RWPE2 (cell line): ENCODE measurements at regions not wholly inside any gene's neighbourhood (a gene's known extent, or its start where the extent isn't known, plus 50 kb on each side); places are given as distances from the start of the nearest gene placed in this dataset.

ENCODE experiments used
- ATAC-seq: fragments of 200-7000 bp; cut with Tn5 transposase; 3 replicates; pipeline ENCODE4 v1.9.1; 2021; ENCODE audit warnings: low read depth
- DNase-seq: peaks from one replicate; pipeline ENCODE4 v3.0.0-alpha.2; 2020; ENCODE audit warnings: low spot score
- H3K27ac ChIP-seq: fragments of 450-650 bp; 2 replicates; pipeline ENCODE4 v1.5.1; 2017; ENCODE audit warnings: mild to moderate bottlenecking; ENCODE audit not compliant: poor library complexity, severe bottlenecking
- H3K27me3 ChIP-seq: fragments of 250-450 bp; sonication (Bioruptor Pico); 2 replicates; pipeline ENCODE4 v1.5.1; 2021; ENCODE audit warnings: mild to moderate bottlenecking, moderate library complexity; ENCODE audit not compliant: insufficient read depth, poor library complexity, severe bottlenecking
- H3K36me3 ChIP-seq: fragments of 250-450 bp; sonication (Bioruptor Pico); 2 replicates; pipeline ENCODE4 v1.5.1; 2020; ENCODE audit warnings: low read depth, mild to moderate bottlenecking, moderate library complexity
- H3K4me1 ChIP-seq: fragments of 250-450 bp; sonication (Bioruptor Pico); 2 replicates; pipeline ENCODE4 v1.5.1; 2021; ENCODE audit warnings: mild to moderate bottlenecking, moderate library complexity; ENCODE audit not compliant: insufficient read depth, poor library complexity, severe bottlenecking
- H3K4me3 ChIP-seq: fragments of 250-450 bp; sonication (Bioruptor Pico); 2 replicates; pipeline ENCODE4 v1.5.1; 2021; ENCODE audit warnings: mild to moderate bottlenecking, moderate library complexity; ENCODE audit not compliant: severe bottlenecking
- H3K9me3 ChIP-seq: fragments of 250-450 bp; sonication (Bioruptor Pico); 2 replicates; pipeline ENCODE4 v1.5.1; 2021; ENCODE audit warnings: mild to moderate bottlenecking, moderate library complexity; ENCODE audit not compliant: severe bottlenecking
- TF ChIP-seq, protein P1 (sequence below): fragments of 450-650 bp; IDR thresholded peaks from one replicate; pipeline ENCODE4 v1.5.1; 2017; ENCODE audit warnings: mild to moderate bottlenecking, moderate library complexity; ENCODE audit not compliant: poor library complexity, severe bottlenecking

DNA sequence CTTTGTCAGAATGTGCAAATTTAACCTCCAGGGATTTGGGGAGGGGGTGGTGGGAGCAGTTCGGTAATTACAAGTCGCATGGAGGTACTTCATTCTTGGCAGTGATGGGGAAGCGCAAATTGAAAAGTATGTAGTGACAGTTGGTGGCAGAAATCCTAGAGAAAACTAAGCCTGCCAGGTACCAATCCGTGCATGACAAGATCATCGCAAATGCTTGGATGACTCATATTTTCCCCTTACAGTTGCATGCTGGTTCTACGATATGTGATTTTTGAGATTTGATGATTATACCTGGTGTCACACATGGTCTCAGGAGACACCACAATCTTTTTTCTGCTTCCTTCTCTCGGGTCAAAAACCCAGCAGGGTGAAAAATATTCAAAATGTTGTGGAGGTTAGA lies 479.7 kb upstream of the ID2 start:
- no peaks in the 10 kb centered on the region for H3K9me3 ChIP-seq
- H3K27ac ChIP-seq, result no peak overlapping the region
- no peak for DNase-seq
- H3K4me3 ChIP-seq, result no peak overlapping the region
- no peaks in the 10 kb centered on the region for H3K36me3 ChIP-seq
- TF ChIP-seq, protein P1, sequence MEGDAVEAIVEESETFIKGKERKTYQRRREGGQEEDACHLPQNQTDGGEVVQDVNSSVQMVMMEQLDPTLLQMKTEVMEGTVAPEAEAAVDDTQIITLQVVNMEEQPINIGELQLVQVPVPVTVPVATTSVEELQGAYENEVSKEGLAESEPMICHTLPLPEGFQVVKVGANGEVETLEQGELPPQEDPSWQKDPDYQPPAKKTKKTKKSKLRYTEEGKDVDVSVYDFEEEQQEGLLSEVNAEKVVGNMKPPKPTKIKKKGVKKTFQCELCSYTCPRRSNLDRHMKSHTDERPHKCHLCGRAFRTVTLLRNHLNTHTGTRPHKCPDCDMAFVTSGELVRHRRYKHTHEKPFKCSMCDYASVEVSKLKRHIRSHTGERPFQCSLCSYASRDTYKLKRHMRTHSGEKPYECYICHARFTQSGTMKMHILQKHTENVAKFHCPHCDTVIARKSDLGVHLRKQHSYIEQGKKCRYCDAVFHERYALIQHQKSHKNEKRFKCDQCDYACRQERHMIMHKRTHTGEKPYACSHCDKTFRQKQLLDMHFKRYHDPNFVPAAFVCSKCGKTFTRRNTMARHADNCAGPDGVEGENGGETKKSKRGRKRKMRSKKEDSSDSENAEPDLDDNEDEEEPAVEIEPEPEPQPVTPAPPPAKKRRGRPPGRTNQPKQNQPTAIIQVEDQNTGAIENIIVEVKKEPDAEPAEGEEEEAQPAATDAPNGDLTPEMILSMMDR, result no peak
- ATAC-seq, result no peak
- H3K4me1 ChIP-seq, result no peaks in the 10 kb centered on the region
- H3K27me3 ChIP-seq, result peaks cover 2% of the 10 kb centered on the region

DNA sequence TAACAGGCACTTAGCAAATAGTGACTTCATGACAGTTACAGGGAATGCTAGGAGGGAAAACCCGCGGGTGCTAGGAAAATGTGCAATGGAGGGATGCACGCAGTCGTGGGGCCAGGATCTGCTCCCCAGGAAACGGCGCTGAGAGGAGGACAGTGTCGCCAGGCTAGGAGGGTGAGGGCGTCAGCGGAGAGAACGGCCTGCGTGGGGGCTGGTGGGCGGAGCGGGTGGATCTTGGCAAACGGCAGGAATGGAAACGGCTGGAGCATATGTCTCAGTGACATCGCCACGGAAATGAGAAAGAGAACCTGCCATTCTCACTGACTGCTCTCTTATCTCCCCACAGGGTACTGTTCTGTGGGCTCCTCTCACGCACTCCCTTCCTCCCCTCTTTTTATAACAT lies 478.5 kb upstream of the ID2 start:
- no peak overlapping the region for H3K27ac ChIP-seq
- H3K4me1 ChIP-seq, result no peaks in the 10 kb centered on the region
- DNase-seq (no peak), ATAC-seq (no peak)
- H3K4me3 ChIP-seq, result no peak overlapping the region
- H3K9me3 ChIP-seq, result peaks cover under 1% of the 10 kb centered on the region
- TF ChIP-seq, protein P1, result no peak
- H3K36me3 ChIP-seq, result no peaks in the 10 kb centered on the region
- H3K27me3 ChIP-seq, result peaks cover 2% of the 10 kb centered on the region

DNA sequence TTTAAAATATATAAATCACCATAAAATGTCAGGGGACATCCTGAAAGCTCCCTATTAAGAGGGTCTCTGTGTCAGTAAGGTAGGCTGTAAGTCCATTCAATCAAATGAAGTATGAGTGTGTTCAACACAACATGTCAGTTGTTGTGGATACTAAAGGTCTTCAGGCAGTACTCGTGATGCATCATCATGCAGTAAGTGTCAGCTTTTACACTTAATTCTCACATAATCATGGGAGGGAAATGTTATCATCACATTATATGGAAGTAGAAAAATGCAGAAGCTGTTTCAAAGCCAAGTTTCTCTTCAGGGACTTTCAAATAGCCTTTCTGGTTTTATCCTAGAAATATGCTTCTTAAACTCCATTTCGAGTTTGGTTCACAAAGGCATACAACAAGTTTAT lies 477.1 kb upstream of the ID2 start:
- DNase-seq (no peak), ATAC-seq (no peak)

DNA sequence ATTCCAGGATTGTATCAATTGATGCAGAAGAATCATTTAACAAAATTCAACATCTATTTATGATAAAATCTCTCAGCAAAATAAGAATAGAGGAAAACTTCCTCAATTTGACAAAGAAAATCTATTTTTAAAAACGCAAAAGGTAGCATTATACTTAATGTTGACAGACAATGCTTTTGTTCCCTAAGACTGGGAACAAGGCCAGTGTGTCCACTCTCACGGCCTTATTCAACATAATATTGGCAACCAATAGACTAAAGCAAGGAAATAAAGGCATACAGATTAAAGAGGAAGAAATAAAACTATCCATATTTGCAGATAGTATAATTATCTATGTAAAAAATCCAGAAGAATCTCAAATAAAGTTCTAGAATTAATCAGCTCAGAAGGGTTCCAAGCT lies 472.4 kb upstream of the ID2 start:
- TF ChIP-seq, protein P1, result no peak
- Histone ChIP-seq H3K27ac (no peak overlapping the region), H3K27me3 (no peaks in the 10 kb centered on the region), H3K4me3 (no peak overlapping the region), H3K4me1 (no peaks in the 10 kb centered on the region), H3K9me3 (peaks cover 4% of the 10 kb centered on the region), H3K36me3 (no peaks in the 10 kb centered on the region)
- DNase-seq (no peak), ATAC-seq (no peak)

More for the DNA sequence above, 477.1 kb upstream of the ID2 start:
- H3K4me3 ChIP-seq, result no peak overlapping the region
- H3K27ac ChIP-seq, result no peak overlapping the region
- no peaks in the 10 kb centered on the region for H3K36me3 ChIP-seq
- peaks cover 4% of the 10 kb centered on the region for H3K9me3 ChIP-seq
- peaks cover 2% of the 10 kb centered on the region for H3K27me3 ChIP-seq
- H3K4me1 ChIP-seq, result no peaks in the 10 kb centered on the region
- TF ChIP-seq, protein P1, result no peak

DNA sequence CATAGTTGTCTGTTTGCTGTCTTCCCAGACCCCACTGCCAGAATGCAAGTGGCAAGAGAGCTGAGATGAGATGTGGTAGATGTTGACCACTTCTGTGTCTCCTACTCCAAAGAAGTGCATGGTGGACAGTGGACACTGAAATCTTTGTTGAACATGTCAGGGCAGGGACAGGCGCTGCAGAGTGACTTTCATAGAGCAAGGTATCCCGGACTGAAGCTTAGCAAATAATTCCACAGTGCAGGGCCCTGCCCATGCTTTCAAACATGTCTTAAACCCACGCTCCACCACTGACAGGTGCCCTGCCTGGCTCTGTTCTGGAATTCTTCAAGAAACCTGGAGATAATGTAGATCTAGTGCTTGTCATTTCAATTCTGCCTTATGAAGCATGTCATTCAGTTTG lies 470.5 kb upstream of the ID2 start:
- no peaks in the 10 kb centered on the region for H3K27me3 ChIP-seq
- H3K36me3 ChIP-seq, result no peaks in the 10 kb centered on the region
- peaks cover 4% of the 10 kb centered on the region for H3K9me3 ChIP-seq
- TF ChIP-seq, protein P1, result no peak
- DNase-seq, result no peak
- no peak overlapping the region for H3K27ac ChIP-seq
- no peak for ATAC-seq
- H3K4me1 ChIP-seq, result no peaks in the 10 kb centered on the region
- H3K4me3 ChIP-seq, result no peak overlapping the region
